ENCODE measurements at regions not wholly inside any gene's neighbourhood (a gene's known extent, or its start where the extent isn't known, plus 50 kb on each side); places are given as distances from the start of the nearest gene placed in this dataset.
A peak's percentile ranks its signal among the peaks of the same experiment; 100 is the strongest.

- H3K36me3 Mint-ChIP-seq (ENCODE audit: low read depth), result no peaks in the 10 kb centered on the region
- peaks cover 6% of the 10 kb centered on the region for H3K4me1 Mint-ChIP-seq (ENCODE audit: low read depth)
- intact Hi-C loops (cut with micrococcal nuclease), result loop anchor here (1.0 to 5.0 kb wide), 2 partner anchors 183 to 202 kb away; no protein-coding TSS in a partner anchor
- no peak overlapping the region for H3K27ac Mint-ChIP-seq
- H3K4me3 Mint-ChIP-seq, result no peak overlapping the region
- peak; percentile 57 for DNase-seq
- H3K27me3 Mint-ChIP-seq (ENCODE audit: low read depth), result no peaks in the 10 kb centered on the region
- H3K9me3 Mint-ChIP-seq, result no peaks in the 10 kb centered on the region
- CTCF ChIA-PET, result interaction anchor here (0.6 to 8.8 kb wide), 12 partner anchors 15 to 277 kb away, joined by 3 to 90 read pairs (median 4); no protein-coding TSS in a partner anchor
Measured at GRCh38 chr12:107404981-107405380, 280.6 kb upstream of the PWP1 start.

DNA sequence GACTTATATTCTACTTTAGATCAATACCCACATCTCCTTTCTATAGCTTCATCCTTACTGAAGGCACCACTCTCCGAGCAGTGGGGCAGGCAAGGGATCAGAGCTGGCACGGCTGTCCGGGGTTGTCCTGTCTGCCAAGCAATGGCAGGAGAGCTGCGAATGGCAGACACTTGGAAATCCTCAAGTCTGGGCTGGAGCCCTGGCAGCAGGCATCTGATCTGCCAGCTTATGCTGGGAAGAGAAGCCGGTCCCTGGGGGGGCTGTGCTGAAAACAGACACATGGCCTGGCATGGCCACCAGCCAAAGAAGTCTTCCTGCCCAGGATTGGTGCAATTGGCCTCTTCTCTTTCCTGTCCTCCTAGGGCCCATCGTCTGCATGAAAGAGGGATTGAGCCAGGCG lies 280.2 kb upstream of the PWP1 start:
- Mint-ChIP-seq H3K4me3 (no peak overlapping the region), H3K27ac (no peak overlapping the region), H3K36me3 (ENCODE audit: low read depth) (no peaks in the 10 kb centered on the region), H3K4me1 (ENCODE audit: low read depth) (peaks cover 6% of the 10 kb centered on the region), H3K27me3 (ENCODE audit: low read depth) (no peaks in the 10 kb centered on the region), H3K9me3 (no peaks in the 10 kb centered on the region)
- DNase-seq, result no peak
- CTCF ChIA-PET, result interaction anchor here (0.8 to 8.8 kb wide), 13 partner anchors 16 to 278 kb away, joined by 3 to 90 read pairs (median 4); no protein-coding TSS in a partner anchor
- intact Hi-C loops (cut with micrococcal nuclease), result loop anchor here (1.0 kb wide), 1 partner anchor 202 kb away; no protein-coding TSS in a partner anchor

GRCh38 chr12:107406932-107407331 lies 278.7 kb upstream of the PWP1 start:
- DNase-seq, result no peak
- H3K36me3 Mint-ChIP-seq (ENCODE audit: low read depth), result no peaks in the 10 kb centered on the region
- H3K27ac Mint-ChIP-seq, result no peak overlapping the region
- CTCF ChIA-PET, result interaction anchor here (0.8 to 8.8 kb wide), 5 partner anchors 35 to 275 kb away, joined by 3 to 90 read pairs (median 5); no protein-coding TSS in a partner anchor
- H3K4me3 Mint-ChIP-seq, result no peak overlapping the region
- H3K9me3 Mint-ChIP-seq, result no peaks in the 10 kb centered on the region
- H3K27me3 Mint-ChIP-seq (ENCODE audit: low read depth), result no peaks in the 10 kb centered on the region
- intact Hi-C loops (cut with micrococcal nuclease), result no loop called here
- H3K4me1 Mint-ChIP-seq (ENCODE audit: low read depth), result peaks cover 6% of the 10 kb centered on the region

DNA sequence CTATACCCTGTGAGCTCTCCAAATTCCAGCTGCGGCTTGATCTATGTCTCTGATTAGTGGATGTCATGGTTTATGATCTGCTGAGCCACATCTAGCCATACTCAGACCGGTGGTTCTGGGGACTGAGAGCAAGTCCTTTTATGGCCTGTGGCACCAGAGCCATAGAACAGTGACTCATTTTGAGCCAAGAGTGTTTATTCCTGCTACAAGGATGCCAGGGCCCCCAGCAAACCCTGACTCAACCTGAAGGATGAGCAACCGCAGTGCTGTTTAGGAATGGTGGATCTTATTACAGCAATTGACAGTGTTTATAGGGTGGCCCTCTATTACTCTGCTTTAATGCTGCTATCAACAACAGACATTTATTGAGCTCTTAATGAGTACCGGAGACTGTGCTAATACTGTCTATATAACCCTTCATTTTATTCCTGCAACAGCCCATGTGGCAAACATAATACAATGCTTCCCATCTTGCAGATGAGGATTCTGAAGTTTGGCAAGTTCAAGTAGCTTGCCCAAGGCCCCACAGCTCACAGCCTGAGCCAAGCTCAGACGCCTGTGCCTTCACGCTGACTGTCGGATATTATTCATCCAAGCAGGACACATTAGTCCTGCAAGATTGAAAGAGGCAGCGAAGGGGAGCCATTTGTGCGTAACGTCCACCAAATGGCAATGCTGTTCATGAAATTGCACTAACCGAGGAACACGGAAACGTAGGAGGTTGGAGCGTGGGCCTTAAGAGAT lies 273.6 kb upstream of the PWP1 start:
- CTCF ChIA-PET, result interaction anchor here (1.0 kb wide), 1 partner anchor 281 kb away, joined by 3 read pairs; no protein-coding TSS in a partner anchor
- no peak overlapping the region for H3K27ac Mint-ChIP-seq
- H3K9me3 Mint-ChIP-seq, result no peaks in the 10 kb centered on the region
- no peaks in the 10 kb centered on the region for H3K4me1 Mint-ChIP-seq (ENCODE audit: low read depth)
- H3K4me3 Mint-ChIP-seq, result no peak overlapping the region
- no peaks in the 10 kb centered on the region for H3K27me3 Mint-ChIP-seq (ENCODE audit: low read depth)
- peaks cover 3% of the 10 kb centered on the region for H3K36me3 Mint-ChIP-seq (ENCODE audit: low read depth)
- intact Hi-C loops (cut with micrococcal nuclease), result no loop called here
- DNase-seq, result no peak

DNA sequence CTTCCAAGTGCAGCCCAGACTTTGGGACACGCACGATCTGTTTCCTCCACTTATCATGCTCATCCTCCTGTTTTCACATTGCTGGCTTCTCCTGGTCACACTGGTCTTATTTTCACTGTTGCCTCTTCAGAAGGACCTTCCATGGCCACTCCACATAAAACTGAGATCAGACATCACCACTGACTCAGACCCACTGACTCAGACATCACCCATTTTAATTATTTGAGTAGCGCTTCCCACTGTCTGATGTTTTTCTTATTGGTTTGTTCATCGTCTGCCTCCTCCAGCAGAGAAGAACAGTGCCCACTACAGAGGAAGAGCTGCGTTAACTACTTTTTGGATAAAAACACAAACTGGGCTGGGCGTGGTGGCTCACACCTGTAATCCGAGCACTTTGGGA lies 270.5 kb upstream of the PWP1 start:
- CTCF ChIA-PET, result no interaction called here
- DNase-seq, result no peak
- no peaks in the 10 kb centered on the region for H3K4me1 Mint-ChIP-seq (ENCODE audit: low read depth)
- H3K36me3 Mint-ChIP-seq (ENCODE audit: low read depth), result peaks cover 12% of the 10 kb centered on the region
- intact Hi-C loops (cut with micrococcal nuclease), result no loop called here
- H3K4me3 Mint-ChIP-seq, result no peak overlapping the region
- no peak overlapping the region for H3K27ac Mint-ChIP-seq
- H3K27me3 Mint-ChIP-seq (ENCODE audit: low read depth), result no peaks in the 10 kb centered on the region
- peaks cover 8% of the 10 kb centered on the region for H3K9me3 Mint-ChIP-seq

GRCh38 chr12:107415834-107416233 lies 269.8 kb upstream of the PWP1 start:
- Mint-ChIP-seq H3K4me1 (ENCODE audit: low read depth) (no peaks in the 10 kb centered on the region), H3K27ac (no peak overlapping the region), H3K36me3 (ENCODE audit: low read depth) (peaks cover 16% of the 10 kb centered on the region), H3K27me3 (ENCODE audit: low read depth) (no peaks in the 10 kb centered on the region), H3K9me3 (peaks cover 11% of the 10 kb centered on the region), H3K4me3 (no peak overlapping the region)
- no peak for DNase-seq
- intact Hi-C loops (cut with micrococcal nuclease), result no loop called here
- CTCF ChIA-PET, result no interaction called here

DNA sequence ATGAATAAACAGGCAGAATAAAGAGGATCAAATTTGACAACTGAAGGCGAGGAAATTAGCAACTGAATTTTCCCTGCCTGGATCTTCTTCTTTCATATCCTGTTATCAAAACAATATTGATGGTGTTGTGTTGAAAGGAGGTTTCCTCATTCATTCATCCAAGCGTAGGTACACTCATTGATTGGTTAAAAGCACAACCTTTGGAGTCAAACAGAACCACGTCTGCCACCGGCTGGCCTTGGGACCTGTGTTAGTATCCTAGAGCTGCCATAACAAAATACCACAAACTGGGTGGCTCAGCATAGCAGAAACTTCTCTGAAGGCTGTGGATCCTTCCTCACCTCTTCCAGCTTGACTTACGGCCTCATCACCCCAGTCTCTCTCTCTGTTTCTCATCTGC lies 268.6 kb upstream of the PWP1 start:
- Mint-ChIP-seq H3K4me1 (ENCODE audit: low read depth) (no peaks in the 10 kb centered on the region), H3K36me3 (ENCODE audit: low read depth) (peaks cover 16% of the 10 kb centered on the region), H3K27me3 (ENCODE audit: low read depth) (no peaks in the 10 kb centered on the region), H3K27ac (no peak overlapping the region), H3K4me3 (no peak overlapping the region), H3K9me3 (peaks cover 11% of the 10 kb centered on the region)
- CTCF ChIA-PET, result interaction anchor here (1.3 kb wide), 1 partner anchor 15 kb away, joined by 3 read pairs; no protein-coding TSS in a partner anchor
- DNase-seq, result no peak
- intact Hi-C loops (cut with micrococcal nuclease), result no loop called here

- Mint-ChIP-seq H3K36me3 (ENCODE audit: low read depth) (peaks cover 16% of the 10 kb centered on the region), H3K4me1 (ENCODE audit: low read depth) (no peaks in the 10 kb centered on the region), H3K9me3 (peaks cover 11% of the 10 kb centered on the region), H3K27me3 (ENCODE audit: low read depth) (no peaks in the 10 kb centered on the region), H3K27ac (no peak overlapping the region), H3K4me3 (no peak overlapping the region)
- no peak for DNase-seq
- CTCF ChIA-PET, result no interaction called here
- intact Hi-C loops (cut with micrococcal nuclease), result no loop called here
Measured at GRCh38 chr12:107418981-107419380, 266.6 kb upstream of the PWP1 start.

DNA sequence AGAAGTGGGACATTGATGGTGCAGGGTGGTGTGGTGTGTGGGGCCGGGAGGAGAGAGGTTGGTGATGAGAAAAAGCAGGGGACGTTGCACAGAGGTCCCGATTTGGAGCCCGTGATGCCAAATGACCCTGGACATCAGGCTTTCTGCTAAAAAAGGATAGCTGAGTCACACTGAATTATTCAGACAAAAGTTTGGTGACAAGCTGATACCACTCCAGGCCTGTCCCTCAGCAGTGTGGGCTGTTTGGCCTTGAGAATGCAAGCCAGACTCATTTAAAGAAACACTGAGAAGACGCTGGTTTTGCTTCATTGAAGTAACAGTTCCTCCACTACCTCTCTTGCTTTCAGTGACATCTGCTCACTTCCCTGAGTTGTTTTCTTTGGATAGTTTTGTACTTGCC lies 262.1 kb upstream of the PWP1 start:
- intact Hi-C loops (cut with micrococcal nuclease), result no loop called here
- no peak overlapping the region for H3K27ac Mint-ChIP-seq
- H3K4me3 Mint-ChIP-seq, result no peak overlapping the region
- H3K9me3 Mint-ChIP-seq, result peaks cover 15% of the 10 kb centered on the region
- CTCF ChIA-PET, result no interaction called here
- peaks cover 19% of the 10 kb centered on the region for H3K36me3 Mint-ChIP-seq (ENCODE audit: low read depth)
- no peaks in the 10 kb centered on the region for H3K27me3 Mint-ChIP-seq (ENCODE audit: low read depth)
- H3K4me1 Mint-ChIP-seq (ENCODE audit: low read depth), result peaks cover under 1% of the 10 kb centered on the region
- DNase-seq, result no peak

- Mint-ChIP-seq H3K36me3 (ENCODE audit: low read depth) (peaks cover 7% of the 10 kb centered on the region), H3K4me3 (no peak overlapping the region), H3K27me3 (ENCODE audit: low read depth) (no peaks in the 10 kb centered on the region), H3K27ac (no peak overlapping the region), H3K4me1 (ENCODE audit: low read depth) (peaks cover 10% of the 10 kb centered on the region), H3K9me3 (peaks cover 4% of the 10 kb centered on the region)
- CTCF ChIA-PET, result interaction anchor here (1.3 to 1.4 kb wide), 2 partner anchors 27 to 298 kb away, joined by 3 to 6 read pairs; no protein-coding TSS in a partner anchor
- DNase-seq, result no peak
- intact Hi-C loops (cut with micrococcal nuclease), result no loop called here
Measured at GRCh38 chr12:107429006-107429705, 256.4 kb upstream of the PWP1 start.

- peaks cover 10% of the 10 kb centered on the region for H3K4me1 Mint-ChIP-seq (ENCODE audit: low read depth)
- intact Hi-C loops (cut with micrococcal nuclease), result no loop called here
- H3K36me3 Mint-ChIP-seq (ENCODE audit: low read depth), result peaks cover 4% of the 10 kb centered on the region
- no peak overlapping the region for H3K4me3 Mint-ChIP-seq
- CTCF ChIA-PET, result interaction anchor here (0.9 kb wide), 1 partner anchor 174 kb away, joined by 3 read pairs; no protein-coding TSS in a partner anchor
- peaks cover under 1% of the 10 kb centered on the region for H3K9me3 Mint-ChIP-seq
- H3K27ac Mint-ChIP-seq, result no peak overlapping the region
- no peaks in the 10 kb centered on the region for H3K27me3 Mint-ChIP-seq (ENCODE audit: low read depth)
- DNase-seq, result no peak
Measured at GRCh38 chr12:107431942-107432341, 253.7 kb upstream of the PWP1 start.

DNA sequence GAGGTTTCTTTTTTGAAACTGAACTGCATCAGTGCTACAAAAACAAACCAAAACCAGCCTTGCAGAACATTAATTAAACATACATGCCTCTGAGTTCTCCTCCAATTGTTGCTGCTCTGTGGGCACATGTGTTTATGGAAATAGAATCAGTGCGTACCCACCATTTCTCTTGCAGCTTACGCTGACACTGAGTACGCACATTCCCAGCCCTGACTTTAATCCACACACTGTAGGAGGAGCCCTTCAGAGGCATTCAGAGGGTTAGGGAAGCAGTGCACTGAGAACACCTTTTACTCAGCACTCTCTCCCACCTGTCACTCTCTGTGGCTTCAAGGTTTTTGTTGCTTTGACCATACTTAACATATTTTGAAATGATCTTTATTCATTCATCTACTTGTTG lies 250.5 kb upstream of the PWP1 start:
- DNase-seq, result no peak
- CTCF ChIA-PET, result no interaction called here
- Mint-ChIP-seq H3K27me3 (ENCODE audit: low read depth) (no peaks in the 10 kb centered on the region), H3K4me1 (ENCODE audit: low read depth) (peaks cover 7% of the 10 kb centered on the region), H3K4me3 (no peak overlapping the region), H3K9me3 (no peaks in the 10 kb centered on the region), H3K36me3 (ENCODE audit: low read depth) (peaks cover 2% of the 10 kb centered on the region), H3K27ac (no peak overlapping the region)
- intact Hi-C loops (cut with micrococcal nuclease), result no loop called here

Data from activated naive CD4-positive, alpha-beta T cell treated with anti-CD3 and anti-CD28 coated beads for 36 hours (primary cell).